HG02610 (cell line): ENCODE measurements at regions not wholly inside any gene's neighbourhood (a gene's known extent, or its start where the extent isn't known, plus 50 kb on each side); places are given as distances from the start of the nearest gene placed in this dataset.

ENCODE experiments used
- ATAC-seq: cut with Tn5 transposase; IDR thresholded peaks from one replicate; pipeline ENCODE4 v1.9.1; 2021; ENCODE audit warnings: mild to moderate bottlenecking, moderate library complexity; ENCODE audit not compliant: unreplicated experiment

GRCh38 chr3:76061654-76062053 is 276.3 kb upstream of the ZNF717 start:
- ATAC-seq: no peak

GRCh38 chr3:76063019-76063418 is 277.7 kb upstream of the ZNF717 start:
- no peak for ATAC-seq

- no peak for ATAC-seq
Measured at GRCh38 chr3:76063811-76064210, 278.5 kb upstream of the ZNF717 start.

GRCh38 chr3:76065964-76066363 is 280.6 kb upstream of the ZNF717 start:
- no peak for ATAC-seq

GRCh38 chr3:76078101-76078500 is 292.8 kb upstream of the ZNF717 start:
- no peak for ATAC-seq

GRCh38 chr3:76083992-76084391 is 298.6 kb upstream of the ZNF717 start:
- no peak for ATAC-seq

GRCh38 chr3:76096036-76096435 is 310.7 kb upstream of the ZNF717 start:
- no peak for ATAC-seq

GRCh38 chr3:76096836-76097588 is 311.7 kb upstream of the ZNF717 start:
- ATAC-seq: no peak

GRCh38 chr3:76097589-76097969 is 312.2 kb upstream of the ZNF717 start:
- no peak for ATAC-seq

- no peak for ATAC-seq
Measured at GRCh38 chr3:76099956-76100355, 314.6 kb upstream of the ZNF717 start.

GRCh38 chr3:76107935-76108570 is 322.7 kb upstream of the ZNF717 start:
- ATAC-seq: peak; percentile 57

- no peak for ATAC-seq
Measured at GRCh38 chr3:76111808-76112207, 326.5 kb upstream of the ZNF717 start.

- ATAC-seq: no peak
Measured at GRCh38 chr3:76122007-76122406, 336.7 kb upstream of the ZNF717 start.

- ATAC-seq: no peak
Measured at GRCh38 chr3:76129441-76129840, 344.1 kb upstream of the ZNF717 start.

GRCh38 chr3:76131396-76132153 is 346.2 kb upstream of the ZNF717 start:
- no peak for ATAC-seq

GRCh38 chr3:76132154-76132470 is 346.8 kb upstream of the ZNF717 start:
- no peak for ATAC-seq

- no peak for ATAC-seq
Measured at GRCh38 chr3:76134166-76134565, 348.8 kb upstream of the ZNF717 start.

GRCh38 chr3:76138921-76139320 is 353.6 kb upstream of the ZNF717 start:
- ATAC-seq: no peak

- no peak for ATAC-seq
Measured at GRCh38 chr3:76147846-76148245, 362.5 kb upstream of the ZNF717 start.

- no peak for ATAC-seq
Measured at GRCh38 chr3:76152028-76152427, 366.7 kb upstream of the ZNF717 start.

- ATAC-seq: no peak
Measured at GRCh38 chr3:76161856-76162255, 376.5 kb upstream of the ZNF717 start.

GRCh38 chr3:76171647-76172046 is 386.3 kb upstream of the ZNF717 start:
- no peak for ATAC-seq
